ENCODE measurements at regions not wholly inside any gene's neighbourhood (a gene's known extent, or its start where the extent isn't known, plus 50 kb on each side); places are given as distances from the start of the nearest gene placed in this dataset.

DNA sequence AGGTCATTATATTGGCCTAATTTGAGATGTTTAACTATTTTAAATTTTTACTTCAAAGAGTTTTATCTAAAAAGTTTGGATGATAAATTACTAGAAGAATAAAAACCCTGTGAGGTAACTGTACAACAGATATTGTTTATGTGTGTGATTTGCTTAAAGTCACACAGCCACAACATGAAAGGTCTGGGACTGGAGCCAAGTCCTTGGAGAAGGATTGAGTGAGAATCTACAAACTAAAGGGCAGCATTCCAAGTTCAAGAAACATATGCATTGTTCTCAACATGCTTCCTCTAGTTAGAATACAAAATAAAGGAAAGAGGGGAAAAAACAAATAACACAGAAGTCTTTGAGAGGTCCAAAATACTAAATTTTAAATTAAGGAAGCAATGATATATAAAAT is 131.5 kb upstream of the MON1B start:
- no peak overlapping the region for H3K4me2 ChIP-seq (ENCODE audit: low read length)
- Mint-ChIP-seq H3K9me3 (ENCODE audit: unreplicated experiment) (no peaks in the 10 kb centered on the region), H3K27ac (ENCODE audit: unreplicated experiment) (no peak overlapping the region), H3K36me3 (ENCODE audit: low read depth, unreplicated experiment) (no peaks in the 10 kb centered on the region), H3K4me3 (ENCODE audit: unreplicated experiment) (no peak overlapping the region), H3K4me1 (ENCODE audit: low read depth, unreplicated experiment) (no peaks in the 10 kb centered on the region), H3K27me3 (ENCODE audit: low read depth, unreplicated experiment) (no peaks in the 10 kb centered on the region)
- H4K20me1 ChIP-seq (ENCODE audit: insufficient read depth, low read length), result no peaks in the 10 kb centered on the region
- H3K9me3 ChIP-seq (ENCODE audit: insufficient read depth, low read depth, low read length), result peaks cover 3% of the 10 kb centered on the region
- no peak overlapping the region for H3K4me3 ChIP-seq (ENCODE audit: insufficient read depth, low read depth, low read length)
- no peaks in the 10 kb centered on the region for H3K36me3 ChIP-seq (ENCODE audit: insufficient read depth, low read length)
- no peak for TF ChIP-seq EZH2 (IDR thresholded peaks at IDR 0.05; ENCODE audit: insufficient read depth, low read length)
- TF ChIP-seq, protein P1, sequence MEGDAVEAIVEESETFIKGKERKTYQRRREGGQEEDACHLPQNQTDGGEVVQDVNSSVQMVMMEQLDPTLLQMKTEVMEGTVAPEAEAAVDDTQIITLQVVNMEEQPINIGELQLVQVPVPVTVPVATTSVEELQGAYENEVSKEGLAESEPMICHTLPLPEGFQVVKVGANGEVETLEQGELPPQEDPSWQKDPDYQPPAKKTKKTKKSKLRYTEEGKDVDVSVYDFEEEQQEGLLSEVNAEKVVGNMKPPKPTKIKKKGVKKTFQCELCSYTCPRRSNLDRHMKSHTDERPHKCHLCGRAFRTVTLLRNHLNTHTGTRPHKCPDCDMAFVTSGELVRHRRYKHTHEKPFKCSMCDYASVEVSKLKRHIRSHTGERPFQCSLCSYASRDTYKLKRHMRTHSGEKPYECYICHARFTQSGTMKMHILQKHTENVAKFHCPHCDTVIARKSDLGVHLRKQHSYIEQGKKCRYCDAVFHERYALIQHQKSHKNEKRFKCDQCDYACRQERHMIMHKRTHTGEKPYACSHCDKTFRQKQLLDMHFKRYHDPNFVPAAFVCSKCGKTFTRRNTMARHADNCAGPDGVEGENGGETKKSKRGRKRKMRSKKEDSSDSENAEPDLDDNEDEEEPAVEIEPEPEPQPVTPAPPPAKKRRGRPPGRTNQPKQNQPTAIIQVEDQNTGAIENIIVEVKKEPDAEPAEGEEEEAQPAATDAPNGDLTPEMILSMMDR (IDR thresholded peaks at IDR 0.05; ENCODE audit: insufficient read depth, low read depth, low read length), result no peak
- H3K27ac ChIP-seq (ENCODE audit: low read depth, low read length), result no peak overlapping the region
- FAIRE-seq (no peak), DNase-seq (ENCODE audit: low read depth) (no peak)
- no peaks in the 10 kb centered on the region for H3K27me3 ChIP-seq (ENCODE audit: insufficient read depth, low read length)
- H3K79me2 ChIP-seq (ENCODE audit: insufficient read depth, low read length), result no peaks in the 10 kb centered on the region
- no peak overlapping the region for H3K9ac ChIP-seq (ENCODE audit: low read length)
- no peaks in the 10 kb centered on the region for H3K4me1 ChIP-seq (ENCODE audit: insufficient read depth, low read length)
- no peak overlapping the region for H2AFZ ChIP-seq (ENCODE audit: low read depth, low read length)

- Histone ChIP-seq H4K20me1 (ENCODE audit: insufficient read depth, low read length) (no peaks in the 10 kb centered on the region), H3K9ac (ENCODE audit: low read length) (no peak overlapping the region), H3K4me2 (ENCODE audit: low read length) (no peak overlapping the region), H3K36me3 (ENCODE audit: insufficient read depth, low read length) (no peaks in the 10 kb centered on the region), H3K4me1 (ENCODE audit: insufficient read depth, low read length) (no peaks in the 10 kb centered on the region), H3K79me2 (ENCODE audit: insufficient read depth, low read length) (no peaks in the 10 kb centered on the region), H3K4me3 (ENCODE audit: insufficient read depth, low read depth, low read length) (no peak overlapping the region), H3K27me3 (ENCODE audit: insufficient read depth, low read length) (no peaks in the 10 kb centered on the region), H2AFZ (ENCODE audit: low read depth, low read length) (no peak overlapping the region), H3K9me3 (ENCODE audit: insufficient read depth, low read depth, low read length) (no peaks in the 10 kb centered on the region), H3K27ac (ENCODE audit: low read depth, low read length) (no peak overlapping the region)
- Mint-ChIP-seq H3K4me3 (ENCODE audit: unreplicated experiment) (no peak overlapping the region), H3K27me3 (ENCODE audit: low read depth, unreplicated experiment) (no peaks in the 10 kb centered on the region), H3K4me1 (ENCODE audit: low read depth, unreplicated experiment) (no peaks in the 10 kb centered on the region), H3K36me3 (ENCODE audit: low read depth, unreplicated experiment) (no peaks in the 10 kb centered on the region), H3K27ac (ENCODE audit: unreplicated experiment) (no peak overlapping the region), H3K9me3 (ENCODE audit: unreplicated experiment) (no peaks in the 10 kb centered on the region)
- no peak for TF ChIP-seq EZH2 (IDR thresholded peaks at IDR 0.05; ENCODE audit: insufficient read depth, low read length)
- TF ChIP-seq, protein P1 (IDR thresholded peaks at IDR 0.05; ENCODE audit: insufficient read depth, low read depth, low read length), result no peak
- no peak for DNase-seq (ENCODE audit: low read depth)
- FAIRE-seq, result no peak
Observed at GRCh38 chr16:77060614-77061013, 130.4 kb upstream of the MON1B start.

- Histone ChIP-seq H3K27ac (ENCODE audit: low read depth, low read length) (no peak overlapping the region), H3K4me1 (ENCODE audit: insufficient read depth, low read length) (no peaks in the 10 kb centered on the region), H3K36me3 (ENCODE audit: insufficient read depth, low read length) (no peaks in the 10 kb centered on the region), H3K4me2 (ENCODE audit: low read length) (no peak overlapping the region), H3K79me2 (ENCODE audit: insufficient read depth, low read length) (no peaks in the 10 kb centered on the region), H3K9me3 (ENCODE audit: insufficient read depth, low read depth, low read length) (no peaks in the 10 kb centered on the region), H2AFZ (ENCODE audit: low read depth, low read length) (no peak overlapping the region), H3K9ac (ENCODE audit: low read length) (no peak overlapping the region), H3K4me3 (ENCODE audit: insufficient read depth, low read depth, low read length) (no peak overlapping the region), H4K20me1 (ENCODE audit: insufficient read depth, low read length) (no peaks in the 10 kb centered on the region), H3K27me3 (ENCODE audit: insufficient read depth, low read length) (no peaks in the 10 kb centered on the region)
- no peak for DNase-seq (ENCODE audit: low read depth)
- no peak for FAIRE-seq
- H3K27me3 Mint-ChIP-seq (ENCODE audit: low read depth, unreplicated experiment), result no peaks in the 10 kb centered on the region
- H3K36me3 Mint-ChIP-seq (ENCODE audit: low read depth, unreplicated experiment), result no peaks in the 10 kb centered on the region
- H3K9me3 Mint-ChIP-seq (ENCODE audit: unreplicated experiment), result no peaks in the 10 kb centered on the region
- H3K4me3 Mint-ChIP-seq (ENCODE audit: unreplicated experiment), result no peak overlapping the region
- no peaks in the 10 kb centered on the region for H3K4me1 Mint-ChIP-seq (ENCODE audit: low read depth, unreplicated experiment)
- TF ChIP-seq EZH2 (IDR thresholded peaks at IDR 0.05; ENCODE audit: insufficient read depth, low read length), result no peak
- TF ChIP-seq, protein P1 (IDR thresholded peaks at IDR 0.05; ENCODE audit: insufficient read depth, low read depth, low read length), result no peak
- no peak overlapping the region for H3K27ac Mint-ChIP-seq (ENCODE audit: unreplicated experiment)
Observed at GRCh38 chr16:77062878-77063675, 127.9 kb upstream of the MON1B start.

Data from astrocyte (in vitro differentiated cells and primary cell).